OCI-LY7 (cell line): ENCODE measurements at regions not wholly inside any gene's neighbourhood (a gene's known extent, or its start where the extent isn't known, plus 50 kb on each side); places are given as distances from the start of the nearest gene placed in this dataset.

Source experiments
- CTCF ChIP-seq: fragments of 200-600 bp; sonication (generic); conservative IDR thresholded peaks from 2 replicates; pipeline ENCODE4 v1.5.1; 2014; ENCODE audit warnings: mild to moderate bottlenecking, antibody characterized with exemption, low read length, moderate library complexity, mixed read lengths
- EZH2phosphoT487 ChIP-seq: fragments of 200-600 bp; sonication (generic); IDR thresholded peaks from 2 replicates; pipeline ENCODE4 v1.6.1; 2018; ENCODE audit warnings: low read depth, borderline replicate concordance, mild to moderate bottlenecking, mixed run types, antibody characterized with exemption, low read length, moderate library complexity, mixed read lengths

DNA sequence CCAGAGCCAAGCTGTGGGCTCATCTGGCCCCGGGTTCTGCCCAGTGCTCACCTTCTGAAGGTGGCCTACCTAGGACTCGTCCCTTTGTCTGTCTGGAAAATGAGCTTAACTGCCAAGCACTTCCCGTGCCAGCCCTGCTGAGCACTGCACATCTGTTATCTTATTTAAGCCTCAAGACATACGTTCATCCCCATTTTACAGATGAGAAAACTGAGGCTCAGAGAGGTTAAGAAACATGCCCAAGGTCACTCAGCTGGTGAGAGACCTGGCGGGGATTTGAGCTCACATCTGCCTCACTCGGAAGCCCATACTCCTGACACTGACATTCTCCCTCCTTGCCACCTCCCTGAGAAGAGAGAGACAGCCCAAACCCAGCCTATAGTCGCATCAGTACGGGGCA, 226.2 kb downstream of the MN1 start:
- no peak for TF ChIP-seq EZH2phosphoT487
- no peak for TF ChIP-seq CTCF
